ENCODE measurements at regions not wholly inside any gene's neighbourhood (a gene's known extent, or its start where the extent isn't known, plus 50 kb on each side); places are given as distances from the start of the nearest gene placed in this dataset.

- TF ChIP-seq CTCF (IDR thresholded peaks at IDR 0.05): no peak
- TF ChIP-seq POLR2A (IDR thresholded peaks at IDR 0.05): no peak
Measured at GRCh38 chr1:224563666-224564065, 52.5 kb upstream of the CNIH3 start.
